Mesothelial cell of epicardium (in vitro differentiated cells): ENCODE measurements at regions not wholly inside any gene's neighbourhood (a gene's known extent, or its start where the extent isn't known, plus 50 kb on each side); places are given as distances from the start of the nearest gene placed in this dataset.

ENCODE experiments used
- DNase-seq, 2 experiments: peaks; one replicate each; pipeline ENCODE4 v3.0.0; 2021; ENCODE audit warnings: low spot score in 2 of 2; ENCODE audit not compliant: unreplicated experiment in 2 of 2
- H3K27ac Mint-ChIP-seq: 2 replicates; pipeline ENCODE4 v1.8.0; 2021; ENCODE audit warnings: mixed read lengths
- H3K27me3 Mint-ChIP-seq: 2 replicates; pipeline ENCODE4 v1.8.0; 2021; ENCODE audit warnings: low read depth, mixed read lengths
- H3K36me3 Mint-ChIP-seq: 2 replicates; pipeline ENCODE4 v1.8.0; 2021; ENCODE audit warnings: mixed read lengths
- H3K4me1 Mint-ChIP-seq: 2 replicates; pipeline ENCODE4 v1.8.0; 2021; ENCODE audit warnings: mixed read lengths
- H3K4me3 Mint-ChIP-seq: 2 replicates; pipeline ENCODE4 v1.8.0; 2021; ENCODE audit warnings: mild to moderate bottlenecking, moderate library complexity, mixed read lengths
- H3K9me3 Mint-ChIP-seq: 2 replicates; pipeline ENCODE4 v1.8.0; 2021; ENCODE audit warnings: mixed read lengths
- TF ChIP-seq, protein P1 (sequence below): fragments of 200-600 bp; sonication (generic); IDR thresholded peaks from one replicate; pipeline ENCODE4 v1.5.0; 2021; ENCODE audit warnings: antibody characterized with exemption; ENCODE audit not compliant: unreplicated experiment

DNA sequence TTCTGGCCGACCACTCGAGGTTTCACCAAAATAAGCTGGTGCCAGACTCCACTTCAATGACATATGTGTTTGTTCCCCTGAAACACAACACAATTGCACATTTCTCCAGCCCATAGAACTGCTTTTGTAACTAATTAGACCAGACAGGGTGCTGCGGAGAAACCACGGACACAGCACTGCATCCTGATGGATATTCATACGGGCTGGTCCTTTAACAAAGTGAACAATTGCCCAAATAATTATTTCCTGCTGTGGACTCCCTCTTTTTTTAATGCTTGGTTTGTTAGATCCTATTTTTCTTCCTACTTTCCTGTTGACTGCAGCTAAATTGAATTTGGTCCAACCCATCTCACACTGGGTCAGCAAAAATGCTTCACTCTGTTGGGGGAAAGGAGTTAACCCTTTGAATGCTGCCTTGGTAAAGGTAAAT lies 198.6 kb upstream of the BMPER start:
- H3K27ac Mint-ChIP-seq = no peak overlapping the region
- peaks cover 15% of the 10 kb centered on the region for H3K4me1 Mint-ChIP-seq
- H3K4me3 Mint-ChIP-seq = no peak overlapping the region
- DNase-seq = no peak
- peaks cover 2% of the 10 kb centered on the region for H3K27me3 Mint-ChIP-seq
- TF ChIP-seq, protein P1, sequence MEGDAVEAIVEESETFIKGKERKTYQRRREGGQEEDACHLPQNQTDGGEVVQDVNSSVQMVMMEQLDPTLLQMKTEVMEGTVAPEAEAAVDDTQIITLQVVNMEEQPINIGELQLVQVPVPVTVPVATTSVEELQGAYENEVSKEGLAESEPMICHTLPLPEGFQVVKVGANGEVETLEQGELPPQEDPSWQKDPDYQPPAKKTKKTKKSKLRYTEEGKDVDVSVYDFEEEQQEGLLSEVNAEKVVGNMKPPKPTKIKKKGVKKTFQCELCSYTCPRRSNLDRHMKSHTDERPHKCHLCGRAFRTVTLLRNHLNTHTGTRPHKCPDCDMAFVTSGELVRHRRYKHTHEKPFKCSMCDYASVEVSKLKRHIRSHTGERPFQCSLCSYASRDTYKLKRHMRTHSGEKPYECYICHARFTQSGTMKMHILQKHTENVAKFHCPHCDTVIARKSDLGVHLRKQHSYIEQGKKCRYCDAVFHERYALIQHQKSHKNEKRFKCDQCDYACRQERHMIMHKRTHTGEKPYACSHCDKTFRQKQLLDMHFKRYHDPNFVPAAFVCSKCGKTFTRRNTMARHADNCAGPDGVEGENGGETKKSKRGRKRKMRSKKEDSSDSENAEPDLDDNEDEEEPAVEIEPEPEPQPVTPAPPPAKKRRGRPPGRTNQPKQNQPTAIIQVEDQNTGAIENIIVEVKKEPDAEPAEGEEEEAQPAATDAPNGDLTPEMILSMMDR = no peak
- peaks cover 9% of the 10 kb centered on the region for H3K36me3 Mint-ChIP-seq
- H3K9me3 Mint-ChIP-seq = peaks cover 9% of the 10 kb centered on the region

DNA sequence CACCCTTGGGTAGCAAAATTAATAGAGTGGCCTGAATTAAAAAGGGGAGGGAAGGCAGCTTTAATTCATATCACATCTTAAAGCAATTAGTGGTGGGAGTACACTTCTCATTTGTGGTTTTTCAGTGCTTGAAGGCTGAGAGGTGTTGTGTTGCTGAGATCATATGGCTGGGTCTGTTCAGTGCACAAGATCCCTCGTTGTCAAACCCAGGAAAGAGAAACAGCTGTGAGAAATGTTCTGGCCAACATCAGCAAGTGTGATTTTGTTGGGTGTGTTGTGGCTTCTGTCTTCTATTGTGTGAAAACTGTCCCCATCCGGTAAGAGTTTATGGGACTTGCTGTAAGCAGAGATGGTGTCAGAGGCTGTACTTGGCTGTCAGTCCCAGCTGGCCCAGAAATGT lies 197.9 kb upstream of the BMPER start:
- Mint-ChIP-seq H3K4me3 (no peak overlapping the region), H3K4me1 (peaks cover 15% of the 10 kb centered on the region), H3K9me3 (peaks cover 3% of the 10 kb centered on the region), H3K36me3 (peaks cover 3% of the 10 kb centered on the region), H3K27ac (no peak overlapping the region), H3K27me3 (peaks cover 2% of the 10 kb centered on the region)
- TF ChIP-seq, protein P1 = no peak
- DNase-seq = no peak

DNA sequence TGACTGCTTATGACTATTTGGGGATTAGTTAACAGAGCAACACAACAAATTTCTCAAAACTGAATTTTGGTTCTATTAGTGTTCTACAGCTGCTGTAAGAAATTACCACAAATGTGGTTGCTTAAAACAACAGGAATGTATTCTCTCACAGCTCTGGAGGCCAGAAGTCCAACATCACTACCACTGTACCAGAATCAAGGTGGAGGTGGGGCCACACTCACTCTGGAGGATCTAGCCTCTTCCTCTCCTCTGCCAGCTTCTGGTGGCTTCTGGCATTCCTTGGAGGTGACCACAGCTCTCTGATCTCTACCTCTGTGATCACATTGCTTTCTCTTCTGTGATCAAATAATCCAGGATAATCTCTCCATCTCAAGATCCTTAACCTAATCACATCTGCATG lies 194.7 kb upstream of the BMPER start:
- peaks cover 15% of the 10 kb centered on the region for H3K4me1 Mint-ChIP-seq
- no peak overlapping the region for H3K4me3 Mint-ChIP-seq
- no peak for DNase-seq
- TF ChIP-seq, protein P1 = no peak
- H3K9me3 Mint-ChIP-seq = no peaks in the 10 kb centered on the region
- no peak overlapping the region for H3K27ac Mint-ChIP-seq
- H3K36me3 Mint-ChIP-seq = no peaks in the 10 kb centered on the region
- peaks cover 11% of the 10 kb centered on the region for H3K27me3 Mint-ChIP-seq

DNA sequence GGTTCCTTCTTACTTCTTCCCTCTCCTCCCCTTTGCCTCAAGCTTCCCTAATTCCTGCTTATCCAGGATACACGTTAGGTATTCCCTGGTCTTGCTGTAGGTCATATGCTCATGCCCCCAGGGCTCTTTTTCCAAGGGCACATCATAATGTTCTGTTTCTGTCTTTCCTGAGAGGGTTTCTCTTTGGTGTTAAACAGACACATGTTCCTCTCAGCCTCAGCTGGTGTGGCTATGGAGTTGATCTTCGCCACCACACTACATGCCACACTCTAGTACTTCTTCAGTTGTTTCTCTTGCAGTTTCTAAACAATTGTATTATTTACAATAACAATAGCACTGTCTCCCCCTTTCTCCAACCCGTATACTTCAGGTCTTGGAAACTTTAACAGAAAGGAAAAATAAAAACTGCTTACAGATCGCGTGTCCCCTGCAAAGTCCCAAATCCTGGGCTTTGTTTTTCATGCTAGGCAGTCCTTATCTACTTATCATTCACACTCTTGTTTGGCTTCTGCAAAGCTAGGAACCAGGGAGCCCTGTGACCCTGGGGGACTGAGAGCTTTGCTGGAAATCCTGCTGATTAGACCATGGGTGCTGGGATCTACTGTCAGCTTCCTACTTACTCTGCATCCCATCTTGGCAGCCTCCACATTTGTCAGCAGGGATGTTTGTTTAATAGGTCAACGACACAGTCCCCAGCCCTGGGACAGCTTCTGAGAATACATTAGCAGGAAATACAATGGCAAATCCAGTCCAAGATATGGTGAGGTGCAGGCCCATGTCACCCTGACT lies 193.9 kb upstream of the BMPER start:
- H3K36me3 Mint-ChIP-seq = no peaks in the 10 kb centered on the region
- peaks cover 11% of the 10 kb centered on the region for H3K27me3 Mint-ChIP-seq
- no peak for DNase-seq
- H3K4me1 Mint-ChIP-seq = peaks cover 14% of the 10 kb centered on the region
- TF ChIP-seq, protein P1 = no peak
- H3K4me3 Mint-ChIP-seq = no peak overlapping the region
- H3K27ac Mint-ChIP-seq = no peak overlapping the region
- no peaks in the 10 kb centered on the region for H3K9me3 Mint-ChIP-seq

DNA sequence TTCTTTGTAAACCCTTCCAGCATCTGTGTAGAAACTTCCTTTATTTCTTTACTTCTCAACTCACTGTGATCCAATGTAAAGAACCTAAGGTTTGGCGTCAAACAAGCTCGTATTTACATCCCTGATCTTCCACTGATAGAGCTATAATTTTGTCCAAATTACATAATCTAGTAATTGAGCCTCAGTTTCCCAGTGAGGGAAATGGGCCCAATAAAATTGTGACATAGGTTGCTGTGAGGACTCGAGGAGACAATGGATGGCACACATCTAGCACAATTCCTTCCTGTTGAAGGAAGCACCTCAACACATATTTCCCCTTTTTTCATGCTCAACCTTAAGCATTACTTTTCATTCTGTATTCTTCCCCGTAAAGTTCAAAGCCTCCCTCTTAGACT lies 193.3 kb upstream of the BMPER start:
- H3K4me3 Mint-ChIP-seq = no peak overlapping the region
- H3K27ac Mint-ChIP-seq = no peak overlapping the region
- TF ChIP-seq, protein P1 = no peak
- peaks cover 9% of the 10 kb centered on the region for H3K4me1 Mint-ChIP-seq
- H3K9me3 Mint-ChIP-seq = no peaks in the 10 kb centered on the region
- peaks cover 11% of the 10 kb centered on the region for H3K27me3 Mint-ChIP-seq
- H3K36me3 Mint-ChIP-seq = no peaks in the 10 kb centered on the region
- no peak for DNase-seq
